H9 (cell line): ENCODE measurements at regions not wholly inside any gene's neighbourhood (a gene's known extent, or its start where the extent isn't known, plus 50 kb on each side); places are given as distances from the start of the nearest gene placed in this dataset.

ENCODE experiments used
- DNase-seq: peaks from one replicate; pipeline ENCODE4 v3.0.0-alpha.2; 2017
- H2AFZ ChIP-seq: one replicate; pipeline ENCODE4 v1.6.1; 2013; ENCODE audit warnings: mild to moderate bottlenecking, low read length, control low read depth, moderate library complexity
- H2AK5ac ChIP-seq: 2 replicates; pipeline ENCODE4 v1.6.1; 2013; ENCODE audit warnings: low read length, control low read depth, mixed read lengths; ENCODE audit not compliant: insufficient read length
- H2BK120ac ChIP-seq: one replicate; pipeline ENCODE4 v1.6.1; 2013; ENCODE audit warnings: low read depth, mild to moderate bottlenecking, low read length, control low read depth, inconsistent platforms; ENCODE audit not compliant: poor library complexity, severe bottlenecking
- H2BK12ac ChIP-seq: 2 replicates; pipeline ENCODE4 v1.6.1; 2013; ENCODE audit warnings: low read length, control low read depth, mixed read lengths, low read depth; ENCODE audit not compliant: insufficient read length
- H2BK15ac ChIP-seq: 2 replicates; pipeline ENCODE4 v1.6.1; 2013; ENCODE audit warnings: low read depth, low read length, control low read depth
- H2BK20ac ChIP-seq: one replicate; pipeline ENCODE4 v1.6.1; 2013; ENCODE audit warnings: low read depth, mild to moderate bottlenecking, low read length, control low read depth, inconsistent platforms; ENCODE audit not compliant: poor library complexity, severe bottlenecking
- H2BK5ac ChIP-seq: 2 replicates; pipeline ENCODE4 v1.6.1; 2013; ENCODE audit warnings: low read length, control low read depth, mixed read lengths; ENCODE audit not compliant: insufficient read length
- H3K14ac ChIP-seq: 2 replicates; pipeline ENCODE4 v1.6.1; 2013; ENCODE audit warnings: low read length, control low read depth; ENCODE audit not compliant: insufficient read depth
- H3K18ac ChIP-seq: 2 replicates; pipeline ENCODE4 v1.6.1; 2013; ENCODE audit warnings: low read depth, mild to moderate bottlenecking, mixed read lengths, low read length, control low read depth; ENCODE audit not compliant: insufficient read length
- H3K23ac ChIP-seq: 2 replicates; pipeline ENCODE4 v1.6.1; 2013; ENCODE audit warnings: low read length, control low read depth, mixed read lengths, low read depth; ENCODE audit not compliant: insufficient read length
- H3K23me2 ChIP-seq: 2 replicates; pipeline ENCODE4 v1.6.1; 2013; ENCODE audit warnings: low read depth, mild to moderate bottlenecking, mixed read lengths, low read length, control low read depth; ENCODE audit not compliant: insufficient read length, poor library complexity, severe bottlenecking
- H3K27ac ChIP-seq: 2 replicates; pipeline ENCODE4 v1.5.1; 2013; ENCODE audit warnings: low read length, control low read depth, mixed read lengths, low read depth; ENCODE audit not compliant: insufficient read length
- H3K27me3 ChIP-seq: 2 replicates; pipeline ENCODE4 v1.6.1; 2013; ENCODE audit warnings: low read length, control low read depth, inconsistent platforms; ENCODE audit not compliant: insufficient read depth
- H3K4ac ChIP-seq: 2 replicates; pipeline ENCODE4 v1.6.1; 2013; ENCODE audit warnings: low read depth, mild to moderate bottlenecking, control low read depth, inconsistent platforms, low read length, moderate library complexity
- H3K4me1 ChIP-seq: 2 replicates; pipeline ENCODE4 v1.6.1; 2013; ENCODE audit warnings: low read length, control low read depth, inconsistent platforms; ENCODE audit not compliant: insufficient read depth
- H3K4me2 ChIP-seq: 2 replicates; pipeline ENCODE4 v1.6.1; 2013; ENCODE audit warnings: low read length, control low read depth, mixed read lengths; ENCODE audit not compliant: insufficient read length, insufficient read depth
- H3K56ac ChIP-seq: 2 replicates; pipeline ENCODE4 v1.6.1; 2013; ENCODE audit warnings: low read depth, mild to moderate bottlenecking, mixed read lengths, low read length, control low read depth; ENCODE audit not compliant: insufficient read length
- H3K79me1 ChIP-seq: 2 replicates; pipeline ENCODE4 v1.6.1; 2013; ENCODE audit warnings: low read depth, mild to moderate bottlenecking, moderate library complexity, low read length, control low read depth, inconsistent platforms; ENCODE audit not compliant: insufficient read depth, poor library complexity, severe bottlenecking
- H3K79me2 ChIP-seq: 2 replicates; pipeline ENCODE4 v1.6.1; 2013; ENCODE audit warnings: low read length, control low read depth, inconsistent platforms; ENCODE audit not compliant: insufficient read depth
- H3K9ac ChIP-seq: 2 replicates; pipeline ENCODE4 v1.6.1; 2013; ENCODE audit warnings: low read length, control low read depth, mixed read lengths; ENCODE audit not compliant: insufficient read length; ENCODE audit errors: extremely low read depth
- H3K9me3 ChIP-seq: one replicate; pipeline ENCODE4 v1.6.1; 2013; ENCODE audit warnings: low read depth, low read length, inconsistent platforms; ENCODE audit not compliant: control insufficient read depth
- H3T11ph ChIP-seq: one replicate; pipeline ENCODE4 v1.6.1; 2013; ENCODE audit warnings: mild to moderate bottlenecking, low read length, control low read depth, inconsistent platforms
- H4K20me1 ChIP-seq: one replicate; pipeline ENCODE4 v1.6.1; 2013; ENCODE audit not compliant: control insufficient read depth, insufficient read length, insufficient read depth
- H4K5ac ChIP-seq: 2 replicates; pipeline ENCODE4 v1.6.1; 2013; ENCODE audit warnings: low read depth, mild to moderate bottlenecking, mixed read lengths, low read length, control low read depth; ENCODE audit not compliant: insufficient read length
- H4K8ac ChIP-seq: replicated peaks from 2 replicates; pipeline ENCODE4 v1.6.1; 2013; ENCODE audit warnings: low read length, control low read depth, mixed read lengths, low read depth; ENCODE audit not compliant: insufficient read length
- H4K91ac ChIP-seq: 2 replicates; pipeline ENCODE4 v1.6.1; 2013; ENCODE audit warnings: low read depth, mild to moderate bottlenecking, moderate library complexity, mixed read lengths, low read length, control low read depth; ENCODE audit not compliant: insufficient read length
- H3K27ac Mint-ChIP-seq, 3 experiments: 2 replicates in 2 of 3; 3 replicates in 1 of 3; pipeline ENCODE4 v1.8.0; 2020 to 2021; ENCODE audit warnings: mixed read lengths in 3 of 3, mild to moderate bottlenecking in 1 of 3, moderate library complexity in 1 of 3
- H3K27me3 Mint-ChIP-seq: 2 replicates; pipeline ENCODE4 v1.8.0; 2021; ENCODE audit warnings: low read depth, mild to moderate bottlenecking, moderate library complexity, mixed read lengths
- H3K36me3 Mint-ChIP-seq, 3 experiments: 2 replicates in 2 of 3; 3 replicates in 1 of 3; pipeline ENCODE4 v1.8.0; 2020 to 2021; ENCODE audit warnings: low read depth in 3 of 3, mixed read lengths in 3 of 3; ENCODE audit not compliant: insufficient read depth in 1 of 3
- H3K4me1 Mint-ChIP-seq, 2 experiments: 2 replicates each; pipeline ENCODE4 v1.8.0; 2020; ENCODE audit warnings: mixed read lengths in 2 of 2
- H3K4me3 Mint-ChIP-seq, 2 experiments: 2 replicates in 1 of 2; 3 replicates in 1 of 2; pipeline ENCODE4 v1.8.0; 2020 to 2021; ENCODE audit warnings: mild to moderate bottlenecking in 2 of 2, mixed read lengths in 2 of 2, moderate library complexity in 1 of 2
- H3K9me3 Mint-ChIP-seq, 2 experiments: 2 replicates in 1 of 2; 3 replicates in 1 of 2; pipeline ENCODE4 v1.8.0; 2020; ENCODE audit warnings: mild to moderate bottlenecking in 2 of 2, mixed read lengths in 2 of 2, moderate library complexity in 1 of 2
- WGBS: extraction: QIAGEN DNeasy Blood & Tissue Kit; methylation state at CpG from one replicate; pipeline ENCODE4 v1.1.7; 2013; ENCODE audit warnings: missing lambda C conversion rate, low lambda C conversion rate, mixed read lengths; ENCODE audit not compliant: insufficient read length; ENCODE audit errors: extremely low coverage; 5-methylcytosine and 5-hydroxymethylcytosine counted together
- TF ChIP-seq, protein P1 (sequence below): fragments of 200-600 bp; sonication (generic); conservative IDR thresholded peaks from 3 replicates; pipeline ENCODE4 v1.8.0; 2021; ENCODE audit warnings: antibody characterized with exemption, mild to moderate bottlenecking

DNA sequence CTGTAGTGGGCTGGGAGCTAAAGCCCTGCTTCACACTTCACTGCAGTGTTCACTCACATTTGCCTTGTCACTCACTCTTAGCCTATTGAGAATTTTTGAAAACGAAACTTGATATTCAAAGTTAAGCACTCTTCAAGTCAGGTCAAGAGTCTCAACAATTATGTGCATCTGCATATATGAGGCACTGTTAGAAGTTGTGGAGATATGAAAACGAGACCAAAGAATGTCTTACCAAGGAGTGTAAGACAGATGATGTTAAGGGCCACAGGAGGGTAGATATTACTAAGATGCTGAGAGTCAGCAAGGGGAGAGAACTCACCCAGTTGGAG, 64.7 kb upstream of the GJA8 start:
- Histone ChIP-seq H3K56ac (no peak overlapping the region), H3K9ac (no peak overlapping the region), H4K91ac (no peak overlapping the region), H3K9me3 (no peaks in the 10 kb centered on the region), H2AFZ (no peak overlapping the region), H3K23me2 (no peaks in the 10 kb centered on the region), H3K27me3 (no peaks in the 10 kb centered on the region), H2BK20ac (no peak overlapping the region), H4K20me1 (no peaks in the 10 kb centered on the region), H3K14ac (no peak overlapping the region), H3K4ac (no peak overlapping the region), H2BK12ac (no peak overlapping the region), H4K5ac (no peak overlapping the region), H3K4me1 (peaks cover 21% of the 10 kb centered on the region; the same call in 1 of the 2 replicates), H2AK5ac (no peak overlapping the region), H3K4me2 (peak overlapping the region; percentile 28), H4K8ac (no peak overlapping the region), H3K18ac (peak overlapping the region; percentile 51), H3K79me1 (no peaks in the 10 kb centered on the region), H2BK15ac (no peak overlapping the region), H2BK120ac (no peak overlapping the region), H3K27ac (peak overlapping the region; percentile 71), H3K79me2 (no peaks in the 10 kb centered on the region), H2BK5ac (no peak overlapping the region), H3K23ac (no peak overlapping the region), H3T11ph (no peak overlapping the region)
- peak overlapping the region in 1 of 2 experiments; percentile 12; a peak in 1 of 5 replicates for H3K4me3 Mint-ChIP-seq
- H3K9me3 Mint-ChIP-seq: no peaks in the 10 kb centered on the region; a peak in 1 of 5 replicates
- no peak for DNase-seq
- peaks cover 22% of the 10 kb centered on the region for H3K27me3 Mint-ChIP-seq
- peak overlapping the region in 2 of 3 experiments; percentile 34 to 38; a peak in 5 of 7 replicates for H3K27ac Mint-ChIP-seq
- TF ChIP-seq, protein P1, sequence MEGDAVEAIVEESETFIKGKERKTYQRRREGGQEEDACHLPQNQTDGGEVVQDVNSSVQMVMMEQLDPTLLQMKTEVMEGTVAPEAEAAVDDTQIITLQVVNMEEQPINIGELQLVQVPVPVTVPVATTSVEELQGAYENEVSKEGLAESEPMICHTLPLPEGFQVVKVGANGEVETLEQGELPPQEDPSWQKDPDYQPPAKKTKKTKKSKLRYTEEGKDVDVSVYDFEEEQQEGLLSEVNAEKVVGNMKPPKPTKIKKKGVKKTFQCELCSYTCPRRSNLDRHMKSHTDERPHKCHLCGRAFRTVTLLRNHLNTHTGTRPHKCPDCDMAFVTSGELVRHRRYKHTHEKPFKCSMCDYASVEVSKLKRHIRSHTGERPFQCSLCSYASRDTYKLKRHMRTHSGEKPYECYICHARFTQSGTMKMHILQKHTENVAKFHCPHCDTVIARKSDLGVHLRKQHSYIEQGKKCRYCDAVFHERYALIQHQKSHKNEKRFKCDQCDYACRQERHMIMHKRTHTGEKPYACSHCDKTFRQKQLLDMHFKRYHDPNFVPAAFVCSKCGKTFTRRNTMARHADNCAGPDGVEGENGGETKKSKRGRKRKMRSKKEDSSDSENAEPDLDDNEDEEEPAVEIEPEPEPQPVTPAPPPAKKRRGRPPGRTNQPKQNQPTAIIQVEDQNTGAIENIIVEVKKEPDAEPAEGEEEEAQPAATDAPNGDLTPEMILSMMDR: no peak
- WGBS: no CpG with 5 or more reads among the region's 2 CpGs
- peaks cover 66 to 69% of the 10 kb centered on the region in 2 experiments for H3K4me1 Mint-ChIP-seq
- H3K36me3 Mint-ChIP-seq: 0 out of 7 replicates have a peak, but pooled peaks cover 0 to 4% (median 0%) of the 10 kb centered on the region in 3 experiments
